GM12878 (cell line): ENCODE measurements at regions not wholly inside any gene's neighbourhood (a gene's known extent, or its start where the extent isn't known, plus 50 kb on each side); places are given as distances from the start of the nearest gene placed in this dataset.

Source experiments
- ATAC-seq: fragments of 200-7000 bp; cut with Tn5 transposase; 3 replicates; pipeline ENCODE4 v1.9.1; 2020; ENCODE audit warnings: mild to moderate bottlenecking, moderate library complexity
- BruUV-seq: library from RNA; stranded (reverse); fragments of 400-500 nt; replicated peaks from 2 replicates; lab custom pipeline; 2021; lab: Mats Ljungman, UMichigan
- CTCF ChIA-PET: fragments of 300-600 bp; sonication (Branson Sonifier 250); formaldehyde crosslinking; extraction: SDS; loops from one replicate; lab custom pipeline; 2021; ENCODE audit warnings: inconsistent platforms; lab: Yijun Ruan, JAX
- POLR2A ChIA-PET: fragments of 350-600 bp; formaldehyde crosslinking; extraction: SDS; loops from one replicate; lab custom pipeline; 2021; ENCODE audit warnings: inconsistent platforms; lab: Charles Lee
- RAD21 ChIA-PET: fragments of 300-600 bp; sonication (Branson Sonifier 250); formaldehyde crosslinking; loops from one replicate; lab custom pipeline; 2023; ENCODE audit warnings: antibody characterized with exemption; ENCODE audit not compliant: unreplicated experiment; lab: Charles Lee
- SMC1A ChIA-PET: fragments of 300-600 bp; sonication (Branson Sonifier 250); formaldehyde crosslinking; loops from one replicate; lab custom pipeline; 2023; ENCODE audit not compliant: unreplicated experiment, uncharacterized antibody; lab: Charles Lee
- DNase-seq: peaks from one replicate; pipeline ENCODE4 v3.0.0-alpha.2; 2011; ENCODE audit warnings: low read depth, low spot score
- FAIRE-seq: peaks from 3 replicates; lab custom pipeline; 2011; peaks lifted over from hg19 to GRCh38; lab: Jason Lieb, UNC
- H2AFZ ChIP-seq: 2 replicates; pipeline ENCODE4 v1.6.0; 2011; ENCODE audit warnings: low read depth, low read length, control low read depth; ENCODE audit not compliant: control insufficient read depth
- H3K27ac ChIP-seq: 2 replicates; pipeline ENCODE4 v1.5.1; 2011; ENCODE audit warnings: control low read depth; ENCODE audit not compliant: control insufficient read depth, insufficient read depth
- H3K27me3 ChIP-seq, 2 experiments: replicated peaks in 1 of 2; 2 replicates each; pipeline versions ENCODE4 v1.6.0 to v1.6.1; 2011; ENCODE audit warnings: low read length in 1 of 2; ENCODE audit not compliant: control insufficient read depth in 2 of 2, insufficient read depth in 2 of 2
- H3K36me3 ChIP-seq, 2 experiments: 2 replicates each; pipeline ENCODE4 v1.5.1; 2011; ENCODE audit warnings: low read length in 1 of 2; ENCODE audit not compliant: control insufficient read depth in 2 of 2, insufficient read depth in 2 of 2
- H3K4me1 ChIP-seq: 2 replicates; pipeline ENCODE4 v1.6.1; 2011; ENCODE audit warnings: mild to moderate bottlenecking, low read length, moderate library complexity, mixed read lengths; ENCODE audit not compliant: control insufficient read depth, insufficient read depth
- H3K4me2 ChIP-seq: 2 replicates; pipeline ENCODE4 v1.6.0; 2011; ENCODE audit warnings: control low read depth; ENCODE audit not compliant: control insufficient read depth, insufficient read depth
- H3K4me3 ChIP-seq: fragments of 200-600 bp; sonication (generic); 2 replicates; pipeline ENCODE4 v1.5.1; 2016
- H3K79me2 ChIP-seq: 2 replicates; pipeline ENCODE4 v1.6.0; 2011; ENCODE audit warnings: low read length; ENCODE audit not compliant: control insufficient read depth, insufficient read depth
- H3K9ac ChIP-seq: 2 replicates; pipeline ENCODE4 v1.8.0; 2011; ENCODE audit warnings: low read length, control low read depth, mixed read lengths; ENCODE audit not compliant: control insufficient read depth, insufficient read depth
- H3K9me3 ChIP-seq: replicated peaks from 3 replicates; pipeline ENCODE4 v1.5.1; 2011; ENCODE audit warnings: mild to moderate bottlenecking, low read length; ENCODE audit not compliant: control insufficient read depth, insufficient read depth
- H4K20me1 ChIP-seq: 2 replicates; pipeline ENCODE4 v1.6.0; 2011; ENCODE audit not compliant: control insufficient read depth, insufficient read depth
- CEBPZ ChIP-seq: fragments of 150-350 bp; IDR thresholded peaks from 2 replicates; pipeline ENCODE4 v1.6.1; 2016; ENCODE audit warnings: low read depth, low read length
- IRF5 ChIP-seq: fragments of 450-650 bp; IDR thresholded peaks from 2 replicates; pipeline ENCODE4 v1.6.1; 2017; ENCODE audit warnings: borderline replicate concordance
- PML ChIP-seq: IDR thresholded peaks from 2 replicates; pipeline ENCODE4 v1.6.1; 2012; ENCODE audit warnings: low read length, inconsistent platforms
- SMAD1 ChIP-seq: fragments of 450-650 bp; IDR thresholded peaks from 2 replicates; pipeline ENCODE4 v1.6.1; 2018; ENCODE audit warnings: mild to moderate bottlenecking, low read depth; ENCODE audit not compliant: partially characterized antibody
- ZBTB33 ChIP-seq: fragments of 450-650 bp; IDR thresholded peaks from 2 replicates; pipeline ENCODE4 v1.6.1; 2017; ENCODE audit warnings: mild to moderate bottlenecking
- WGBS: methylation state at CpG from one replicate; pipeline ENCODE4 v1.1.6; 2016; ENCODE audit warnings: low lambda C conversion rate; ENCODE audit not compliant: insufficient replicate concordance, insufficient coverage; ENCODE audit errors: missing lambda C conversion rate; 5-methylcytosine and 5-hydroxymethylcytosine counted together
- in situ Hi-C: fragments of 300-500 bp; cut with MboI; formaldehyde crosslinking; loops from 9 replicates; pipeline ENCODE4 v1.14.3; 2018; ENCODE audit warnings: mixed read lengths
- intact Hi-C: fragments of 100-400 bp; cut with micrococcal nuclease; formaldehyde crosslinking; loops from one replicate; pipeline ENCODE4 v1.14.2; 2022; ENCODE audit not compliant: unreplicated experiment

GRCh38 chr7:142554560-142555532 is 194.4 kb upstream of the PRSS1 start:
- ChIA-PET POLR2A (no interaction called here), CTCF (interaction anchor here (0.6 to 4.4 kb wide), 7 partner anchors 8 to 256 kb away, joined by 4 to 22 read pairs (median 5); no protein-coding TSS in a partner anchor), SMC1A (interaction anchor here (1.0 to 2.0 kb wide), 3 partner anchors 31 to 72 kb away, joined by 4 to 7 read pairs (median 5); no protein-coding TSS in a partner anchor), RAD21 (interaction anchor here (0.8 to 1.6 kb wide), 2 partner anchors 30 to 32 kb away, joined by 3 to 8 read pairs; no protein-coding TSS in a partner anchor)
- Histone ChIP-seq H3K27me3 (0 out of 4 replicates have a peak, but pooled peaks cover 0 to 3% of the 10 kb centered on the region in 2 experiments), H3K79me2 (no peaks in the 10 kb centered on the region), H4K20me1 (no peaks in the 10 kb centered on the region), H3K36me3 (no peaks in the 10 kb centered on the region), H2AFZ (no peak overlapping the region), H3K27ac (no peak overlapping the region), H3K4me3 (no peak overlapping the region), H3K4me1 (no peaks in the 10 kb centered on the region), H3K9ac (no peak overlapping the region), H3K9me3 (no peaks in the 10 kb centered on the region), H3K4me2 (no peak overlapping the region)
- no peak for TF ChIP-seq IRF5
- BruUV-seq = no TSS peak
- in situ Hi-C loops = no loop called here
- ATAC-seq (no peak), DNase-seq (no peak), FAIRE-seq (no peak)
- 12% methylated on average over 10 of the region's 10 CpGs for WGBS
- intact Hi-C loops = no loop called here

GRCh38 chr7:142553216-142553615 is 196.1 kb upstream of the PRSS1 start:
- in situ Hi-C loops = no loop called here
- CTCF ChIA-PET = interaction anchor here (0.5 to 4.4 kb wide), 4 partner anchors 17 to 320 kb away, joined by 3 to 22 read pairs (median 7); no protein-coding TSS in a partner anchor
- no peaks in the 10 kb centered on the region for H3K79me2 ChIP-seq

More at GRCh38 chr7:142553216-142553615, 196.1 kb upstream of the PRSS1 start:
- Histone ChIP-seq H3K36me3 (no peaks in the 10 kb centered on the region), H3K9me3 (no peaks in the 10 kb centered on the region), H3K4me3 (no peak overlapping the region), H3K9ac (no peak overlapping the region), H3K4me2 (no peak overlapping the region), H3K27ac (no peak overlapping the region), H2AFZ (no peak overlapping the region), H3K27me3 (no peaks in the 10 kb centered on the region), H3K4me1 (no peaks in the 10 kb centered on the region), H4K20me1 (no peaks in the 10 kb centered on the region)
- DNase-seq = no peak
- 3% methylated on average over 2 of the region's 2 CpGs for WGBS
- intact Hi-C loops = no loop called here
- ATAC-seq = no peak
- ChIA-PET SMC1A (interaction anchor here (0.7 kb wide), 1 partner anchor 18 kb away, joined by 3 read pairs; no protein-coding TSS in a partner anchor), RAD21 (no interaction called here), POLR2A (no interaction called here)
- BruUV-seq = no TSS peak
- FAIRE-seq = no peak
- TF ChIP-seq SMAD1 (no peak), CEBPZ (no peak), PML (no peak), ZBTB33 (no peak)
